Hepatocyte (in vitro differentiated cells): ENCODE measurements at regions not wholly inside any gene's neighbourhood (a gene's known extent, or its start where the extent isn't known, plus 50 kb on each side); places are given as distances from the start of the nearest gene placed in this dataset.

Experiments used
- EZH2 ChIP-seq: fragments of 200-600 bp; sonication (generic); IDR thresholded peaks from 2 replicates; pipeline ENCODE4 v1.6.1; 2016; ENCODE audit warnings: antibody characterized with exemption, mild to moderate bottlenecking, borderline replicate concordance
- TF ChIP-seq, protein P1 (sequence below): fragments of 200-600 bp; sonication (generic); IDR thresholded peaks from 2 replicates; pipeline ENCODE4 v1.5.1; 2016; ENCODE audit warnings: antibody characterized with exemption, mild to moderate bottlenecking; ENCODE audit not compliant: poor library complexity

DNA sequence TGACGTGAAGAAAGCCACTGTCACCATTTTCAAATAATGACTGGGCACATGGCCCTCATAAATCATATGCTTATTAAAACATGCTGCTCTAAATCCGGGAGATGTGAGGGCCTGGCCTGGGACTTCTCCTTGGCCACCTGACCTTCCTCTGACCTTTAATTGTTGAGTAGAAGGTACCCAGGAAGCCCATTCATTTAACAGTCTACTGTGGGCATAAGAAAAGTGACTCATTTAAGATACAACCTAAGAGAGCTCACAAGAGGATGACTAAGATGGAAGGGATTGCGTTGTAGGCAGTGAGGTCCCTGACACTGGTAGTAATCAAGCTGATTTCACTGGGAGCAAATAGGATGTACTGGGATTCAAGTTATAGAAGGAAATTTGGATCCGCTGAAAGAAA, 203.4 kb upstream of the GPR26 start:
- no peak for TF ChIP-seq EZH2
- TF ChIP-seq, protein P1, sequence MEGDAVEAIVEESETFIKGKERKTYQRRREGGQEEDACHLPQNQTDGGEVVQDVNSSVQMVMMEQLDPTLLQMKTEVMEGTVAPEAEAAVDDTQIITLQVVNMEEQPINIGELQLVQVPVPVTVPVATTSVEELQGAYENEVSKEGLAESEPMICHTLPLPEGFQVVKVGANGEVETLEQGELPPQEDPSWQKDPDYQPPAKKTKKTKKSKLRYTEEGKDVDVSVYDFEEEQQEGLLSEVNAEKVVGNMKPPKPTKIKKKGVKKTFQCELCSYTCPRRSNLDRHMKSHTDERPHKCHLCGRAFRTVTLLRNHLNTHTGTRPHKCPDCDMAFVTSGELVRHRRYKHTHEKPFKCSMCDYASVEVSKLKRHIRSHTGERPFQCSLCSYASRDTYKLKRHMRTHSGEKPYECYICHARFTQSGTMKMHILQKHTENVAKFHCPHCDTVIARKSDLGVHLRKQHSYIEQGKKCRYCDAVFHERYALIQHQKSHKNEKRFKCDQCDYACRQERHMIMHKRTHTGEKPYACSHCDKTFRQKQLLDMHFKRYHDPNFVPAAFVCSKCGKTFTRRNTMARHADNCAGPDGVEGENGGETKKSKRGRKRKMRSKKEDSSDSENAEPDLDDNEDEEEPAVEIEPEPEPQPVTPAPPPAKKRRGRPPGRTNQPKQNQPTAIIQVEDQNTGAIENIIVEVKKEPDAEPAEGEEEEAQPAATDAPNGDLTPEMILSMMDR, result no peak
